ENCODE measurements at regions not wholly inside any gene's neighbourhood (a gene's known extent, or its start where the extent isn't known, plus 50 kb on each side); places are given as distances from the start of the nearest gene placed in this dataset.

GRCh38 chr5:101404531-101404930 lies 501.4 kb upstream of the ST8SIA4 start:
- TF ChIP-seq CTCF (IDR thresholded peaks at IDR 0.05 in 4 of 5, conservative IDR thresholded peaks at IDR 0.05 in 1 of 5) (no peak), POLR2A (IDR thresholded peaks at IDR 0.05) (no peak)
